Esophagus squamous epithelium (tissue), 4 donors: ENCODE measurements at regions not wholly inside any gene's neighbourhood (a gene's known extent, or its start where the extent isn't known, plus 50 kb on each side); places are given as distances from the start of the nearest gene placed in this dataset.

ENCODE experiments used
- POLR2A ChIP-seq, 4 donors: fragments of 450-650 bp; IDR thresholded peaks; one replicate each; pipeline ENCODE4 v1.6.1; 2017; ENCODE audit warnings: antibody characterized with exemption in 4 of 4, mild to moderate bottlenecking in 4 of 4, moderate library complexity in 3 of 4
- TF ChIP-seq, protein P1 (sequence below), 6 experiments: fragments of 450-650 bp in 4 of 6; fragments of 200-600 bp in 2 of 6; sonication (generic) in 2 of 6; IDR thresholded peaks; one replicate each; pipeline ENCODE4 v1.5.1; 2016 to 2019; ENCODE audit warnings: antibody characterized with exemption in 6 of 6, mild to moderate bottlenecking in 4 of 6, moderate library complexity in 4 of 6

DNA sequence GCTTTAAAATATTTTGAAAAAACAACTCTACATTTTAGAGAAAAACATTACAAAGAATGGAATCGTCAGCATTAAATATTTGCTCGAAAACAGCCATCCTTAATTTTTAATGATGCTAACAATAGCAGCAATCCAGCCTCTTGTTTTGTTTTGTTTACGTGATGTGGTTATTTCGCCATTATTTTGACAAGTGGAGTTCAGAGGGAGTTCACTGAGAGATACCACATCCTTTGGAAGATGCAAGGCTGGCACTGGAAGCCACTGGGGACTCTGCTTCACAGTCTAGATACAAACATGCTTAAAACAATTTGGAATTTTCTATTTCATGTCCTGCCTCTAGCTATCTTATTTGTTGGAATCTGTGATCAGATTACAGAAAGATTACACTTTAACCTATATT lies 556.3 kb downstream of the PCDH17 start:
- TF ChIP-seq, protein P1, sequence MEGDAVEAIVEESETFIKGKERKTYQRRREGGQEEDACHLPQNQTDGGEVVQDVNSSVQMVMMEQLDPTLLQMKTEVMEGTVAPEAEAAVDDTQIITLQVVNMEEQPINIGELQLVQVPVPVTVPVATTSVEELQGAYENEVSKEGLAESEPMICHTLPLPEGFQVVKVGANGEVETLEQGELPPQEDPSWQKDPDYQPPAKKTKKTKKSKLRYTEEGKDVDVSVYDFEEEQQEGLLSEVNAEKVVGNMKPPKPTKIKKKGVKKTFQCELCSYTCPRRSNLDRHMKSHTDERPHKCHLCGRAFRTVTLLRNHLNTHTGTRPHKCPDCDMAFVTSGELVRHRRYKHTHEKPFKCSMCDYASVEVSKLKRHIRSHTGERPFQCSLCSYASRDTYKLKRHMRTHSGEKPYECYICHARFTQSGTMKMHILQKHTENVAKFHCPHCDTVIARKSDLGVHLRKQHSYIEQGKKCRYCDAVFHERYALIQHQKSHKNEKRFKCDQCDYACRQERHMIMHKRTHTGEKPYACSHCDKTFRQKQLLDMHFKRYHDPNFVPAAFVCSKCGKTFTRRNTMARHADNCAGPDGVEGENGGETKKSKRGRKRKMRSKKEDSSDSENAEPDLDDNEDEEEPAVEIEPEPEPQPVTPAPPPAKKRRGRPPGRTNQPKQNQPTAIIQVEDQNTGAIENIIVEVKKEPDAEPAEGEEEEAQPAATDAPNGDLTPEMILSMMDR (IDR thresholded peaks at IDR 0.05) = no peak
- no peak for TF ChIP-seq POLR2A (IDR thresholded peaks at IDR 0.05)
